Mammary epithelial cell (primary cell): ENCODE measurements at regions not wholly inside any gene's neighbourhood (a gene's known extent, or its start where the extent isn't known, plus 50 kb on each side); places are given as distances from the start of the nearest gene placed in this dataset.

ENCODE experiments used
- EZH2 ChIP-seq: IDR thresholded peaks from 2 replicates; pipeline ENCODE4 v1.6.1; 2012; ENCODE audit warnings: low read length, inconsistent platforms, borderline replicate concordance
- TF ChIP-seq, protein P1 (sequence below), 2 donors: IDR thresholded peaks in 1 of 2; conservative IDR thresholded peaks in 1 of 2; 2 replicates each; pipeline ENCODE4 v1.5.1; 2011 to 2012; ENCODE audit warnings: inconsistent platforms in 2 of 2, low read length in 2 of 2, mild to moderate bottlenecking in 2 of 2, control low read depth in 1 of 2, low read depth in 1 of 2; ENCODE audit not compliant: insufficient read depth in 1 of 2; ENCODE audit errors: extremely low read depth in 1 of 2

- TF ChIP-seq, protein P1, sequence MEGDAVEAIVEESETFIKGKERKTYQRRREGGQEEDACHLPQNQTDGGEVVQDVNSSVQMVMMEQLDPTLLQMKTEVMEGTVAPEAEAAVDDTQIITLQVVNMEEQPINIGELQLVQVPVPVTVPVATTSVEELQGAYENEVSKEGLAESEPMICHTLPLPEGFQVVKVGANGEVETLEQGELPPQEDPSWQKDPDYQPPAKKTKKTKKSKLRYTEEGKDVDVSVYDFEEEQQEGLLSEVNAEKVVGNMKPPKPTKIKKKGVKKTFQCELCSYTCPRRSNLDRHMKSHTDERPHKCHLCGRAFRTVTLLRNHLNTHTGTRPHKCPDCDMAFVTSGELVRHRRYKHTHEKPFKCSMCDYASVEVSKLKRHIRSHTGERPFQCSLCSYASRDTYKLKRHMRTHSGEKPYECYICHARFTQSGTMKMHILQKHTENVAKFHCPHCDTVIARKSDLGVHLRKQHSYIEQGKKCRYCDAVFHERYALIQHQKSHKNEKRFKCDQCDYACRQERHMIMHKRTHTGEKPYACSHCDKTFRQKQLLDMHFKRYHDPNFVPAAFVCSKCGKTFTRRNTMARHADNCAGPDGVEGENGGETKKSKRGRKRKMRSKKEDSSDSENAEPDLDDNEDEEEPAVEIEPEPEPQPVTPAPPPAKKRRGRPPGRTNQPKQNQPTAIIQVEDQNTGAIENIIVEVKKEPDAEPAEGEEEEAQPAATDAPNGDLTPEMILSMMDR (conservative IDR thresholded peaks at IDR 0.05 in 1 of 2, IDR thresholded peaks at IDR 0.05 in 1 of 2; ENCODE audit: extremely low read depth in 1 of 2, insufficient read depth in 1 of 2, low read depth in 1 of 2, low read length in 2 of 2) = no peak
- TF ChIP-seq EZH2 = no peak
These were observed 330.2 kb downstream of the RBM43 start for GRCh38 chr2:150931451-150931850.
